ENCODE measurements at regions not wholly inside any gene's neighbourhood (a gene's known extent, or its start where the extent isn't known, plus 50 kb on each side); places are given as distances from the start of the nearest gene placed in this dataset.

DNA sequence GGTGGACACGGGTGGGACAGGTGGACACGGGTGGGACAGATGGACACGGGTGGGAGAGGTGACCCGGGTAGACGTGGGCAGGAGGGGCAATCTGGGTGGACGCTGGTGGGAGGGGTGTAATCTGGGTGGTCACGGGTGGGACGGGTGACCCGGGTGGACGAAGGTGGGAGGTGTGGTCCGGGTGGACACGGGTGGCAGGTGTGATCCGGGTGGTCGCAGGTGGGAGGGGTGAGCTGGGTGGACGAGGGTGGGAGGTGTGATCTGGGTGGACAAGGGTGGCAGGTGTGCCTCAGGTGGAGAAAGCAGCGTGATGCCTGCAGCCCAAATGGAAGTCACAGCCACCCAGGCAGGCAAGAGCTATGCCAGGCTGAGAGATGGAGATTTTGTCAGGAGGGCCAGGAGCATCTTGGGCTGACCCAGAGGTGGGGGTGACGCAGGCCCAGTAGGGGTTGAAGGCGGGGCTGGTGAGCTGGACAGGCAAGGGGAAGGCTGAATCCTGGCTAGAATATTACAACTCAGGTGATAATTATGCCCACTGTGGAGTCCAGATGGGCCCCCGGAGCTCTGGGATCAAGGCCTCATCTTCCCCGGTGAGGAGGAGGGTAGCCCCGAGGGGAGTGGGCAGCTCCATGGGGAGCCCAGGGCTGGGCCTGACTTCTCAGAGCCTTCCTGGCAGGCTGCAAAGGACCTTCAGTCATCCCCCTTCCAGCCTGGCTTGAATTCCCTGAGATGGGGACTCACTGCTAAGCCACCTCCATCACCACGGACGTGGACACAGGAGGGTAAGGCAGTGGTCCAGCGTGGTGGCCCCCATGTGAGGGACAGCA lies 100.0 kb downstream of the ADRA2C start:
- TF ChIP-seq, protein P1, sequence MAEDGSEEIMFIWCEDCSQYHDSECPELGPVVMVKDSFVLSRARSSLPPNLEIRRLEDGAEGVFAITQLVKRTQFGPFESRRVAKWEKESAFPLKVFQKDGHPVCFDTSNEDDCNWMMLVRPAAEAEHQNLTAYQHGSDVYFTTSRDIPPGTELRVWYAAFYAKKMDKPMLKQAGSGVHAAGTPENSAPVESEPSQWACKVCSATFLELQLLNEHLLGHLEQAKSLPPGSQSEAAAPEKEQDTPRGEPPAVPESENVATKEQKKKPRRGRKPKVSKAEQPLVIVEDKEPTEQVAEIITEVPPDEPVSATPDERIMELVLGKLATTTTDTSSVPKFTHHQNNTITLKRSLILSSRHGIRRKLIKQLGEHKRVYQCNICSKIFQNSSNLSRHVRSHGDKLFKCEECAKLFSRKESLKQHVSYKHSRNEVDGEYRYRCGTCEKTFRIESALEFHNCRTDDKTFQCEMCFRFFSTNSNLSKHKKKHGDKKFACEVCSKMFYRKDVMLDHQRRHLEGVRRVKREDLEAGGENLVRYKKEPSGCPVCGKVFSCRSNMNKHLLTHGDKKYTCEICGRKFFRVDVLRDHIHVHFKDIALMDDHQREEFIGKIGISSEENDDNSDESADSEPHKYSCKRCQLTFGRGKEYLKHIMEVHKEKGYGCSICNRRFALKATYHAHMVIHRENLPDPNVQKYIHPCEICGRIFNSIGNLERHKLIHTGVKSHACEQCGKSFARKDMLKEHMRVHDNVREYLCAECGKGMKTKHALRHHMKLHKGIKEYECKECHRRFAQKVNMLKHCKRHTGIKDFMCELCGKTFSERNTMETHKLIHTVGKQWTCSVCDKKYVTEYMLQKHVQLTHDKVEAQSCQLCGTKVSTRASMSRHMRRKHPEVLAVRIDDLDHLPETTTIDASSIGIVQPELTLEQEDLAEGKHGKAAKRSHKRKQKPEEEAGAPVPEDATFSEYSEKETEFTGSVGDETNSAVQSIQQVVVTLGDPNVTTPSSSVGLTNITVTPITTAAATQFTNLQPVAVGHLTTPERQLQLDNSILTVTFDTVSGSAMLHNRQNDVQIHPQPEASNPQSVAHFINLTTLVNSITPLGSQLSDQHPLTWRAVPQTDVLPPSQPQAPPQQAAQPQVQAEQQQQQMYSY (CRISPR knock-in tag; IDR thresholded peaks at IDR 0.05) = no peak
- TF ChIP-seq JUND (IDR thresholded peaks at IDR 0.05; ENCODE audit: low read depth, low read length) = no peak
- TF ChIP-seq, protein P2, sequence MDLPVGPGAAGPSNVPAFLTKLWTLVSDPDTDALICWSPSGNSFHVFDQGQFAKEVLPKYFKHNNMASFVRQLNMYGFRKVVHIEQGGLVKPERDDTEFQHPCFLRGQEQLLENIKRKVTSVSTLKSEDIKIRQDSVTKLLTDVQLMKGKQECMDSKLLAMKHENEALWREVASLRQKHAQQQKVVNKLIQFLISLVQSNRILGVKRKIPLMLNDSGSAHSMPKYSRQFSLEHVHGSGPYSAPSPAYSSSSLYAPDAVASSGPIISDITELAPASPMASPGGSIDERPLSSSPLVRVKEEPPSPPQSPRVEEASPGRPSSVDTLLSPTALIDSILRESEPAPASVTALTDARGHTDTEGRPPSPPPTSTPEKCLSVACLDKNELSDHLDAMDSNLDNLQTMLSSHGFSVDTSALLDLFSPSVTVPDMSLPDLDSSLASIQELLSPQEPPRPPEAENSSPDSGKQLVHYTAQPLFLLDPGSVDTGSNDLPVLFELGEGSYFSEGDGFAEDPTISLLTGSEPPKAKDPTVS (IDR thresholded peaks at IDR 0.05; ENCODE audit: low read depth, low read length) = no peak
- TF ChIP-seq, protein P3, sequence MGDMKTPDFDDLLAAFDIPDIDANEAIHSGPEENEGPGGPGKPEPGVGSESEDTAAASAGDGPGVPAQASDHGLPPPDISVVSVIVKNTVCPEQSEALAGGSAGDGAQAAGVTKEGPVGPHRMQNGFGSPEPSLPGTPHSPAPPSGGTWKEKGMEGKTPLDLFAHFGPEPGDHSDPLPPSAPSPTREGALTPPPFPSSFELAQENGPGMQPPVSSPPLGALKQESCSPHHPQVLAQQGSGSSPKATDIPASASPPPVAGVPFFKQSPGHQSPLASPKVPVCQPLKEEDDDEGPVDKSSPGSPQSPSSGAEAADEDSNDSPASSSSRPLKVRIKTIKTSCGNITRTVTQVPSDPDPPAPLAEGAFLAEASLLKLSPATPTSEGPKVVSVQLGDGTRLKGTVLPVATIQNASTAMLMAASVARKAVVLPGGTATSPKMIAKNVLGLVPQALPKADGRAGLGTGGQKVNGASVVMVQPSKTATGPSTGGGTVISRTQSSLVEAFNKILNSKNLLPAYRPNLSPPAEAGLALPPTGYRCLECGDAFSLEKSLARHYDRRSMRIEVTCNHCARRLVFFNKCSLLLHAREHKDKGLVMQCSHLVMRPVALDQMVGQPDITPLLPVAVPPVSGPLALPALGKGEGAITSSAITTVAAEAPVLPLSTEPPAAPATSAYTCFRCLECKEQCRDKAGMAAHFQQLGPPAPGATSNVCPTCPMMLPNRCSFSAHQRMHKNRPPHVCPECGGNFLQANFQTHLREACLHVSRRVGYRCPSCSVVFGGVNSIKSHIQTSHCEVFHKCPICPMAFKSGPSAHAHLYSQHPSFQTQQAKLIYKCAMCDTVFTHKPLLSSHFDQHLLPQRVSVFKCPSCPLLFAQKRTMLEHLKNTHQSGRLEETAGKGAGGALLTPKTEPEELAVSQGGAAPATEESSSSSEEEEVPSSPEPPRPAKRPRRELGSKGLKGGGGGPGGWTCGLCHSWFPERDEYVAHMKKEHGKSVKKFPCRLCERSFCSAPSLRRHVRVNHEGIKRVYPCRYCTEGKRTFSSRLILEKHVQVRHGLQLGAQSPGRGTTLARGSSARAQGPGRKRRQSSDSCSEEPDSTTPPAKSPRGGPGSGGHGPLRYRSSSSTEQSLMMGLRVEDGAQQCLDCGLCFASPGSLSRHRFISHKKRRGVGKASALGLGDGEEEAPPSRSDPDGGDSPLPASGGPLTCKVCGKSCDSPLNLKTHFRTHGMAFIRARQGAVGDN (IDR thresholded peaks at IDR 0.05) = no peak
- ATAC-seq = no peak
- Histone ChIP-seq H3K27ac (ENCODE audit: control insufficient read depth, insufficient read depth) (no peak overlapping the region), H4K20me1 (ENCODE audit: control insufficient read depth, insufficient read depth) (no peaks in the 10 kb centered on the region), H3K79me2 (ENCODE audit: control insufficient read depth, insufficient read depth, low read length) (no peaks in the 10 kb centered on the region), H3K4me3 (no peak overlapping the region), H3K4me2 (ENCODE audit: control insufficient read depth, insufficient read depth) (no peak overlapping the region), H3K9me3 (replicated peaks; ENCODE audit: control insufficient read depth, insufficient read depth, low read length) (no peaks in the 10 kb centered on the region), H3K4me1 (ENCODE audit: control insufficient read depth, insufficient read depth, low read length) (no peaks in the 10 kb centered on the region), H3K27me3 (replicated peaks in 1 of 2; ENCODE audit: control insufficient read depth in 2 of 2, insufficient read depth in 2 of 2, low read length in 1 of 2) (peaks cover 0 to 4% of the 10 kb centered on the region in 2 experiments; a peak in 1 of 4 replicates), H3K36me3 (ENCODE audit: control insufficient read depth in 2 of 2, insufficient read depth in 2 of 2, low read length in 1 of 2) (no peaks in the 10 kb centered on the region), H3K9ac (ENCODE audit: control insufficient read depth, insufficient read depth, low read length) (no peak overlapping the region), H2AFZ (ENCODE audit: control insufficient read depth, low read depth, low read length) (no peak overlapping the region)
- ChIA-PET RAD21 (ENCODE audit: unreplicated experiment) (no interaction called here), POLR2A (no interaction called here), SMC1A (ENCODE audit: uncharacterized antibody, unreplicated experiment) (no interaction called here), CTCF (no interaction called here)
- no TSS peak for BruUV-seq (replicated peaks)
- in situ Hi-C loops (cut with MboI) (no loop called here), intact Hi-C loops (cut with micrococcal nuclease; ENCODE audit: unreplicated experiment) (no loop called here)
- DNase-seq (ENCODE audit: low read depth, low spot score) = no peak
- no peak for FAIRE-seq
- WGBS (ENCODE audit: insufficient coverage, insufficient replicate concordance, low lambda C conversion rate, missing lambda C conversion rate) = 19% methylated on average over 24 of the region's 24 CpGs

Measured in GM12878 (cell line).